ENCODE measurements at regions not wholly inside any gene's neighbourhood (a gene's known extent, or its start where the extent isn't known, plus 50 kb on each side); places are given as distances from the start of the nearest gene placed in this dataset.

- Mint-ChIP-seq H3K36me3 (peaks cover 0 to 9% of the 10 kb centered on the region in 2 donors), H3K4me1 (peaks cover 5 to 8% (median 7%) of the 10 kb centered on the region in 3 donors), H3K27ac (no peak overlapping the region), H3K4me3 (no peak overlapping the region), H3K27me3 (peaks cover 4 to 9% (median 9%) of the 10 kb centered on the region in 3 donors), H3K9me3 (peaks cover 2 to 13% (median 5%) of the 10 kb centered on the region in 7 donors)
- no peak for ATAC-seq (ENCODE audit: low read depth in 2 of 2)
- DNase-seq, result no peak
Observed at GRCh38 chr5:158117467-158118160, 258.7 kb upstream of the CLINT1 start.

GRCh38 chr5:158116965-158117364 is 258.0 kb upstream of the CLINT1 start:
- Mint-ChIP-seq H3K27me3 (peaks cover 4 to 9% (median 9%) of the 10 kb centered on the region in 3 donors), H3K9me3 (peaks cover 2 to 13% (median 5%) of the 10 kb centered on the region in 7 donors)
- no peak for DNase-seq

GRCh38 chr5:158115468-158115867 is 256.5 kb upstream of the CLINT1 start:
- Mint-ChIP-seq H3K4me3 (no peak overlapping the region), H3K9me3 (peaks cover 2 to 13% (median 5%) of the 10 kb centered on the region in 7 donors), H3K4me1 (peaks cover 5 to 8% (median 7%) of the 10 kb centered on the region in 3 donors), H3K27me3 (peaks cover 4 to 9% (median 9%) of the 10 kb centered on the region in 3 donors), H3K27ac (no peak overlapping the region), H3K36me3 (peaks cover 0 to 9% of the 10 kb centered on the region in 2 donors)
- DNase-seq (no peak), ATAC-seq (ENCODE audit: low read depth in 2 of 2) (no peak)

More at GRCh38 chr5:158116965-158117364, 258.0 kb upstream of the CLINT1 start:
- ATAC-seq (ENCODE audit: low read depth in 2 of 2), result no peak
- H3K4me3 Mint-ChIP-seq, result no peak overlapping the region
- H3K36me3 Mint-ChIP-seq, result peaks cover 0 to 9% of the 10 kb centered on the region in 2 donors
- H3K27ac Mint-ChIP-seq, result no peak overlapping the region
- peaks cover 5 to 8% (median 7%) of the 10 kb centered on the region in 3 donors for H3K4me1 Mint-ChIP-seq

- H3K27me3 Mint-ChIP-seq, result peaks cover 0 to 3% (median 0%) of the 10 kb centered on the region in 3 donors
Observed at GRCh38 chr5:158108177-158108576, 249.2 kb upstream of the CLINT1 start.

GRCh38 chr5:158100373-158100888 is 241.5 kb upstream of the CLINT1 start:
- Mint-ChIP-seq H3K4me3 (no peak overlapping the region), H3K27ac (no peak overlapping the region), H3K4me1 (no peaks in the 10 kb centered on the region), H3K36me3 (no peaks in the 10 kb centered on the region), H3K9me3 (peaks cover 0 to 5% (median 0%) of the 10 kb centered on the region in 7 donors), H3K27me3 (peaks cover 3 to 9% (median 6%) of the 10 kb centered on the region in 3 donors)
- DNase-seq (no peak), ATAC-seq (ENCODE audit: low read depth in 2 of 2) (peak; percentile 58)

More at GRCh38 chr5:158108177-158108576, 249.2 kb upstream of the CLINT1 start:
- ATAC-seq (ENCODE audit: low read depth in 2 of 2) (no peak), DNase-seq (no peak)
- Mint-ChIP-seq H3K27ac (peak overlapping the region in 1 of 6 donors; percentile 17), H3K36me3 (no peaks in the 10 kb centered on the region), H3K9me3 (peaks cover 0 to 3% (median 0%) of the 10 kb centered on the region in 7 donors), H3K4me1 (no peaks in the 10 kb centered on the region), H3K4me3 (no peak overlapping the region)

GRCh38 chr5:158099571-158100105 is 240.7 kb upstream of the CLINT1 start:
- H3K36me3 Mint-ChIP-seq, result no peaks in the 10 kb centered on the region
- no peak for DNase-seq
- peaks cover 0 to 5% (median 0%) of the 10 kb centered on the region in 7 donors for H3K9me3 Mint-ChIP-seq
- H3K27me3 Mint-ChIP-seq, result peaks cover 3 to 9% (median 6%) of the 10 kb centered on the region in 3 donors
- no peaks in the 10 kb centered on the region for H3K4me1 Mint-ChIP-seq
- no peak for ATAC-seq (ENCODE audit: low read depth in 2 of 2)
- H3K4me3 Mint-ChIP-seq, result no peak overlapping the region
- no peak overlapping the region for H3K27ac Mint-ChIP-seq

GRCh38 chr5:158096835-158097234 is 237.9 kb upstream of the CLINT1 start:
- no peak overlapping the region for H3K4me3 Mint-ChIP-seq
- ATAC-seq (ENCODE audit: low read depth in 2 of 2) (no peak), DNase-seq (no peak)
- H3K36me3 Mint-ChIP-seq, result peaks cover 0 to 8% of the 10 kb centered on the region in 2 donors
- peaks cover 0 to 6% (median 3%) of the 10 kb centered on the region in 7 donors for H3K9me3 Mint-ChIP-seq
- H3K27me3 Mint-ChIP-seq, result peaks cover 3 to 21% (median 6%) of the 10 kb centered on the region in 3 donors
- H3K27ac Mint-ChIP-seq, result no peak overlapping the region
- H3K4me1 Mint-ChIP-seq, result peaks cover 0 to 7% (median 0%) of the 10 kb centered on the region in 3 donors

- Mint-ChIP-seq H3K36me3 (no peaks in the 10 kb centered on the region), H3K27me3 (peaks cover 0 to 12% (median 0%) of the 10 kb centered on the region in 3 donors), H3K4me1 (no peaks in the 10 kb centered on the region), H3K9me3 (no peaks in the 10 kb centered on the region), H3K4me3 (no peak overlapping the region), H3K27ac (peak overlapping the region in 1 of 6 donors; percentile 37)
- DNase-seq (no peak), ATAC-seq (ENCODE audit: low read depth in 2 of 2) (no peak)
Observed at GRCh38 chr5:158086856-158087255, 227.9 kb upstream of the CLINT1 start.

- ATAC-seq (ENCODE audit: low read depth in 2 of 2) (no peak), DNase-seq (no peak)
- no peaks in the 10 kb centered on the region for H3K36me3 Mint-ChIP-seq
- H3K27ac Mint-ChIP-seq, result no peak overlapping the region
- no peaks in the 10 kb centered on the region for H3K9me3 Mint-ChIP-seq
- peaks cover 4 to 5% (median 5%) of the 10 kb centered on the region in 3 donors for H3K4me1 Mint-ChIP-seq
- peaks cover 0 to 20% (median 0%) of the 10 kb centered on the region in 3 donors for H3K27me3 Mint-ChIP-seq
- no peak overlapping the region for H3K4me3 Mint-ChIP-seq
Observed at GRCh38 chr5:158084292-158084691, 225.3 kb upstream of the CLINT1 start.

- Mint-ChIP-seq H3K36me3 (no peaks in the 10 kb centered on the region), H3K4me1 (peaks cover 11 to 18% (median 16%) of the 10 kb centered on the region in 3 donors)
- ATAC-seq (ENCODE audit: low read depth in 2 of 2), result no peak
Observed at GRCh38 chr5:158082696-158083287, 223.8 kb upstream of the CLINT1 start.

GRCh38 chr5:158080112-158080511 is 221.2 kb upstream of the CLINT1 start:
- H3K4me3 Mint-ChIP-seq, result no peak overlapping the region
- H3K27me3 Mint-ChIP-seq, result peaks cover 0 to 13% (median 0%) of the 10 kb centered on the region in 3 donors
- ATAC-seq (ENCODE audit: low read depth in 2 of 2), result no peak
- no peaks in the 10 kb centered on the region for H3K9me3 Mint-ChIP-seq
- peaks cover 11 to 23% (median 16%) of the 10 kb centered on the region in 3 donors for H3K4me1 Mint-ChIP-seq
- H3K36me3 Mint-ChIP-seq, result no peaks in the 10 kb centered on the region
- no peak overlapping the region for H3K27ac Mint-ChIP-seq
- DNase-seq, result no peak

More at GRCh38 chr5:158082696-158083287, 223.8 kb upstream of the CLINT1 start:
- Mint-ChIP-seq H3K27ac (peak overlapping the region in 1 of 6 donors; percentile 86), H3K4me3 (no peak overlapping the region), H3K9me3 (no peaks in the 10 kb centered on the region), H3K27me3 (peaks cover 0 to 17% (median 0%) of the 10 kb centered on the region in 3 donors)
- no peak for DNase-seq

- Mint-ChIP-seq H3K4me1 (peaks cover 11 to 23% (median 16%) of the 10 kb centered on the region in 3 donors), H3K27me3 (peaks cover 0 to 8% (median 0%) of the 10 kb centered on the region in 3 donors), H3K36me3 (no peaks in the 10 kb centered on the region), H3K27ac (peak overlapping the region; percentile 69 to 95 (median 79)), H3K4me3 (peak overlapping the region in 4 of 8 donors; percentile 0 to 48 (median 14)), H3K9me3 (no peaks in the 10 kb centered on the region)
- ATAC-seq (ENCODE audit: low read depth in 2 of 2) (peak; percentile 82 to 84), DNase-seq (peak; percentile 52)
Observed at GRCh38 chr5:158079097-158079496, 220.2 kb upstream of the CLINT1 start.
